Gastrocnemius medialis (tissue), 4 donors: ENCODE measurements at regions not wholly inside any gene's neighbourhood (a gene's known extent, or its start where the extent isn't known, plus 50 kb on each side); places are given as distances from the start of the nearest gene placed in this dataset.
"Not testable (repeated sequence)": the region's sequence is repeated elsewhere in the genome, so short reads cannot be mapped to it uniquely, and the experiment has no call there.

Experiments
- ATAC-seq, 2 donors: fragments of 150-250 bp; one replicate each; pipeline ENCODE4 v1.9.1; 2016
- DNase-seq, 2 donors: peaks; one replicate each; pipeline ENCODE4 v3.0.0-alpha.2; 2019
- H3K27ac ChIP-seq, 4 donors: fragments of 200-600 bp; sonication (generic); 1 replicate in 1 of 4; 2 replicates in 3 of 4; pipeline ENCODE4 v1.5.1; 2016 to 2018; ENCODE audit warnings: mild to moderate bottlenecking in 2 of 4, moderate library complexity in 1 of 4
- H3K27me3 ChIP-seq, 3 donors: fragments of 200-600 bp; sonication (generic) in 2 of 3; 1 replicate in 1 of 3; 2 replicates in 2 of 3; pipeline versions ENCODE4 v1.5.1 to v1.6.0; 2016 to 2019; ENCODE audit warnings: mild to moderate bottlenecking in 1 of 3, moderate library complexity in 1 of 3
- H3K36me3 ChIP-seq, 2 donors: fragments of 200-600 bp; sonication (generic) in 1 of 2; one replicate each; pipeline ENCODE4 v1.5.1; 2017 to 2018
- H3K4me1 ChIP-seq, 2 donors: fragments of 200-600 bp; sonication (generic) in 1 of 2; one replicate each; pipeline ENCODE4 v1.5.1; 2016 to 2017; ENCODE audit warnings: mild to moderate bottlenecking in 2 of 2
- H3K4me3 ChIP-seq, 4 donors: fragments of 200-600 bp; sonication (generic) in 3 of 4; 1 replicate in 1 of 4; 2 replicates in 3 of 4; pipeline ENCODE4 v1.5.1; 2016 to 2019; ENCODE audit warnings: mild to moderate bottlenecking in 2 of 4
- H3K9me3 ChIP-seq, 3 donors: fragments of 200-600 bp; sonication (generic) in 2 of 3; 1 replicate in 1 of 3; 2 replicates in 2 of 3; pipeline ENCODE4 v1.5.1; 2016 to 2019
- CTCF ChIP-seq, 5 experiments: fragments of 450-650 bp in 3 of 5; fragments of 200-600 bp in 2 of 5; sonication (generic) in 2 of 5; IDR thresholded peaks in 4 of 5; conservative IDR thresholded peaks in 1 of 5; 1 replicate in 4 of 5; 2 replicates in 1 of 5; pipeline ENCODE4 v1.5.1; 2016 to 2019; ENCODE audit warnings: antibody characterized with exemption in 5 of 5, mild to moderate bottlenecking in 3 of 5, moderate library complexity in 3 of 5
- POLR2A ChIP-seq, 2 donors: fragments of 450-650 bp; IDR thresholded peaks; one replicate each; pipeline ENCODE4 v1.6.1; 2017; ENCODE audit warnings: antibody characterized with exemption in 2 of 2, mild to moderate bottlenecking in 2 of 2, moderate library complexity in 2 of 2
- in situ Hi-C, 4 donors: fragments of 200-750 bp; cut with MboI; loops; one replicate each; pipeline versions ENCODE4 v1.15.0 to v1.8.0; 2017; ENCODE audit warnings: low sequenced_read_pairs in 4 of 4
- intact Hi-C: fragments of 100-400 bp; cut with DNase I; formaldehyde crosslinking; loops from one replicate; pipeline ENCODE4 v1.15.1; 2023; ENCODE audit warnings: low total_unique reads

- ATAC-seq, result no peak
- TF ChIP-seq CTCF (IDR thresholded peaks at IDR 0.05 in 4 of 5, conservative IDR thresholded peaks at IDR 0.05 in 1 of 5), result no peak
- TF ChIP-seq POLR2A (IDR thresholded peaks at IDR 0.05), result no peak
- Histone ChIP-seq H3K36me3 (no peaks in the 10 kb centered on the region), H3K4me1 (no peaks in the 10 kb centered on the region), H3K9me3 (no peaks in the 10 kb centered on the region), H3K4me3 (no peak overlapping the region), H3K27ac (no peak overlapping the region), H3K27me3 (no peaks in the 10 kb centered on the region)
- in situ Hi-C loops (no loop called here), intact Hi-C loops (no loop called here)
- no peak for DNase-seq
These were observed 83.9 kb upstream of the ANK3 start for GRCh38 chr10:60473557-60473956.

GRCh38 chr10:60470091-60470490 is 80.4 kb upstream of the ANK3 start:
- ATAC-seq, result no peak
- DNase-seq, result no peak
- Histone ChIP-seq H3K9me3 (no peaks in the 10 kb centered on the region), H3K4me1 (no peaks in the 10 kb centered on the region), H3K4me3 (no peak overlapping the region), H3K27me3 (no peaks in the 10 kb centered on the region), H3K36me3 (no peaks in the 10 kb centered on the region), H3K27ac (no peak overlapping the region)
- in situ Hi-C loops, result no loop called here
- intact Hi-C loops, result no loop called here
- TF ChIP-seq POLR2A (IDR thresholded peaks at IDR 0.05), result no peak
- TF ChIP-seq CTCF (IDR thresholded peaks at IDR 0.05 in 4 of 5, conservative IDR thresholded peaks at IDR 0.05 in 1 of 5), result no peak

- in situ Hi-C loops, H3K4me1 ChIP-seq, intact Hi-C loops, H3K27ac ChIP-seq, H3K9me3 ChIP-seq, H3K36me3 ChIP-seq, H3K4me3 ChIP-seq, ATAC-seq, H3K27me3 ChIP-seq, DNase-seq: not testable (repeated sequence)
These were observed 79.5 kb upstream of the ANK3 start for GRCh38 chr10:60469147-60469546.

- intact Hi-C loops, result no loop called here
These were observed 77.5 kb upstream of the ANK3 start for GRCh38 chr10:60467202-60467546.

More at GRCh38 chr10:60467202-60467546, 77.5 kb upstream of the ANK3 start:
- no peaks in the 10 kb centered on the region for H3K36me3 ChIP-seq
- in situ Hi-C loops, result no loop called here
- TF ChIP-seq CTCF (IDR thresholded peaks at IDR 0.05 in 4 of 5, conservative IDR thresholded peaks at IDR 0.05 in 1 of 5) (no peak), POLR2A (IDR thresholded peaks at IDR 0.05) (no peak)
- no peaks in the 10 kb centered on the region for H3K4me1 ChIP-seq
- ATAC-seq, result no peak
- H3K4me3 ChIP-seq, result no peak overlapping the region
- no peaks in the 10 kb centered on the region for H3K27me3 ChIP-seq
- H3K9me3 ChIP-seq, result no peaks in the 10 kb centered on the region
- no peak for DNase-seq
- no peak overlapping the region for H3K27ac ChIP-seq
